NCI-H748 (cell line): ENCODE measurements at regions not wholly inside any gene's neighbourhood (a gene's known extent, or its start where the extent isn't known, plus 50 kb on each side); places are given as distances from the start of the nearest gene placed in this dataset.
"Not testable (repeated sequence)": the region's sequence is repeated elsewhere in the genome, so short reads cannot be mapped to it uniquely, and the experiment has no call there.

ENCODE experiments used
- DNase-seq: peaks from one replicate; lab custom pipeline; 2025; ENCODE audit not compliant: unreplicated experiment; lab: John Stamatoyannopoulos, UW

- DNase-seq, result not testable (repeated sequence)
These were observed 616.2 kb downstream of the XPNPEP1 start for GRCh38 chr10:109307102-109307501.

GRCh38 chr10:109306698-109307097, 616.6 kb downstream of the XPNPEP1 start:
- no peak for DNase-seq

GRCh38 chr10:109287858-109288257, 635.5 kb downstream of the XPNPEP1 start:
- no peak for DNase-seq

- DNase-seq, result no peak
These were observed 640.8 kb downstream of the XPNPEP1 start for GRCh38 chr10:109282510-109282909.

GRCh38 chr10:109281347-109281746, 642.0 kb downstream of the XPNPEP1 start:
- DNase-seq, result no peak

- DNase-seq, result no peak
These were observed 642.5 kb downstream of the XPNPEP1 start for GRCh38 chr10:109280837-109281236.

GRCh38 chr10:109277456-109277855, 645.9 kb downstream of the XPNPEP1 start:
- DNase-seq, result no peak

- DNase-seq, result no peak
These were observed 647.4 kb downstream of the XPNPEP1 start for GRCh38 chr10:109275960-109276359.

- no peak for DNase-seq
These were observed 648.6 kb downstream of the XPNPEP1 start for GRCh38 chr10:109274681-109275080.

GRCh38 chr10:109270173-109270572, 653.1 kb downstream of the XPNPEP1 start:
- DNase-seq, result no peak

- no peak for DNase-seq
These were observed 659.3 kb downstream of the XPNPEP1 start for GRCh38 chr10:109264004-109264403.

GRCh38 chr10:109261231-109261630, 662.1 kb downstream of the XPNPEP1 start:
- DNase-seq, result no peak

GRCh38 chr10:109259293-109259692, 664.0 kb downstream of the XPNPEP1 start:
- DNase-seq, result no peak

GRCh38 chr10:109253306-109253705, 670.0 kb downstream of the XPNPEP1 start:
- DNase-seq, result no peak

GRCh38 chr10:109250152-109250551, 673.2 kb downstream of the XPNPEP1 start:
- DNase-seq, result no peak

GRCh38 chr10:109247814-109248213, 675.5 kb downstream of the XPNPEP1 start:
- DNase-seq, result no peak

- no peak for DNase-seq
These were observed 677.5 kb downstream of the XPNPEP1 start for GRCh38 chr10:109245821-109246220.

- DNase-seq, result no peak
These were observed 683.9 kb downstream of the XPNPEP1 start for GRCh38 chr10:109239371-109239770.

GRCh38 chr10:109237682-109238081, 685.6 kb downstream of the XPNPEP1 start:
- no peak for DNase-seq

- no peak for DNase-seq
These were observed 686.3 kb downstream of the XPNPEP1 start for GRCh38 chr10:109237050-109237449.

GRCh38 chr10:109223533-109223932, 699.8 kb downstream of the XPNPEP1 start:
- not testable (repeated sequence) for DNase-seq

- no peak for DNase-seq
These were observed 703.2 kb downstream of the XPNPEP1 start for GRCh38 chr10:109219935-109220605.

GRCh38 chr10:109218207-109218606, 705.1 kb downstream of the XPNPEP1 start:
- no peak for DNase-seq
